HUES48 (cell line): ENCODE measurements at regions not wholly inside any gene's neighbourhood (a gene's known extent, or its start where the extent isn't known, plus 50 kb on each side); places are given as distances from the start of the nearest gene placed in this dataset.

Source experiments
- H3K27ac ChIP-seq: one replicate; pipeline ENCODE4 v1.7.0; 2013; ENCODE audit warnings: low read depth, low read length, inconsistent platforms
- H3K27me3 ChIP-seq: 2 replicates; pipeline ENCODE4 v1.6.1; 2013; ENCODE audit warnings: mild to moderate bottlenecking, low read length; ENCODE audit not compliant: control insufficient read depth, insufficient read depth
- H3K36me3 ChIP-seq: 2 replicates; pipeline ENCODE4 v1.6.1; 2013; ENCODE audit warnings: low read length; ENCODE audit not compliant: control insufficient read depth, insufficient read depth
- H3K4me1 ChIP-seq: 2 replicates; pipeline ENCODE4 v1.6.1; 2013; ENCODE audit warnings: mild to moderate bottlenecking, low read length; ENCODE audit not compliant: control insufficient read depth, insufficient read depth
- H3K4me3 ChIP-seq: 2 replicates; pipeline ENCODE4 v1.5.1; 2013; ENCODE audit warnings: mild to moderate bottlenecking, low read depth, low read length
- H3K9ac ChIP-seq: 2 replicates; pipeline ENCODE4 v1.6.1; 2013; ENCODE audit warnings: mild to moderate bottlenecking, low read depth, low read length, moderate library complexity
- H3K9me3 ChIP-seq: 2 replicates; pipeline ENCODE4 v1.6.1; 2013; ENCODE audit warnings: low read length; ENCODE audit not compliant: control insufficient read depth, insufficient read depth

GRCh38 chr7:54847921-54848320 is 88.9 kb upstream of the SEC61G start:
- Histone ChIP-seq H3K9me3 (no peaks in the 10 kb centered on the region), H3K36me3 (no peaks in the 10 kb centered on the region), H3K4me3 (no peak overlapping the region), H3K4me1 (no peaks in the 10 kb centered on the region), H3K27me3 (no peaks in the 10 kb centered on the region), H3K9ac (no peak overlapping the region), H3K27ac (no peak overlapping the region)

- H3K9me3 ChIP-seq: no peaks in the 10 kb centered on the region
- no peaks in the 10 kb centered on the region for H3K36me3 ChIP-seq
- H3K9ac ChIP-seq: no peak overlapping the region
- no peak overlapping the region for H3K27ac ChIP-seq
- no peak overlapping the region for H3K4me3 ChIP-seq
- no peaks in the 10 kb centered on the region for H3K27me3 ChIP-seq
- no peaks in the 10 kb centered on the region for H3K4me1 ChIP-seq
Observed at GRCh38 chr7:54856856-54857255, 97.8 kb upstream of the SEC61G start.

- Histone ChIP-seq H3K36me3 (no peaks in the 10 kb centered on the region), H3K4me3 (no peak overlapping the region), H3K4me1 (no peaks in the 10 kb centered on the region), H3K27me3 (no peaks in the 10 kb centered on the region), H3K9ac (no peak overlapping the region), H3K27ac (no peak overlapping the region), H3K9me3 (no peaks in the 10 kb centered on the region)
Observed at GRCh38 chr7:54857294-54857693, 98.3 kb upstream of the SEC61G start.

GRCh38 chr7:54858008-54858692 is 99.1 kb upstream of the SEC61G start:
- H3K4me1 ChIP-seq: no peaks in the 10 kb centered on the region
- no peaks in the 10 kb centered on the region for H3K27me3 ChIP-seq
- H3K9me3 ChIP-seq: no peaks in the 10 kb centered on the region
- H3K4me3 ChIP-seq: no peak overlapping the region
- H3K9ac ChIP-seq: no peak overlapping the region
- H3K36me3 ChIP-seq: no peaks in the 10 kb centered on the region
- H3K27ac ChIP-seq: no peak overlapping the region

GRCh38 chr7:54859066-54859465 is 100.1 kb upstream of the SEC61G start:
- Histone ChIP-seq H3K27ac (no peak overlapping the region), H3K4me1 (no peaks in the 10 kb centered on the region), H3K27me3 (no peaks in the 10 kb centered on the region), H3K4me3 (no peak overlapping the region), H3K9me3 (no peaks in the 10 kb centered on the region), H3K9ac (no peak overlapping the region), H3K36me3 (no peaks in the 10 kb centered on the region)

GRCh38 chr7:54859545-54859944 is 100.5 kb upstream of the SEC61G start:
- H3K27ac ChIP-seq: no peak overlapping the region
- H3K4me1 ChIP-seq: no peaks in the 10 kb centered on the region
- H3K36me3 ChIP-seq: no peaks in the 10 kb centered on the region
- H3K4me3 ChIP-seq: no peak overlapping the region
- no peaks in the 10 kb centered on the region for H3K27me3 ChIP-seq
- no peaks in the 10 kb centered on the region for H3K9me3 ChIP-seq
- no peak overlapping the region for H3K9ac ChIP-seq

GRCh38 chr7:54860003-54860775 is 101.2 kb upstream of the SEC61G start:
- Histone ChIP-seq H3K9me3 (no peaks in the 10 kb centered on the region), H3K27ac (no peak overlapping the region), H3K9ac (no peak overlapping the region), H3K36me3 (no peaks in the 10 kb centered on the region), H3K27me3 (no peaks in the 10 kb centered on the region), H3K4me1 (no peaks in the 10 kb centered on the region), H3K4me3 (no peak overlapping the region)

GRCh38 chr7:54860843-54861242 is 101.8 kb upstream of the SEC61G start:
- Histone ChIP-seq H3K9me3 (no peaks in the 10 kb centered on the region), H3K9ac (no peak overlapping the region), H3K4me1 (no peaks in the 10 kb centered on the region), H3K36me3 (no peaks in the 10 kb centered on the region), H3K4me3 (no peak overlapping the region), H3K27ac (no peak overlapping the region), H3K27me3 (no peaks in the 10 kb centered on the region)

GRCh38 chr7:54864663-54865062 is 105.7 kb upstream of the SEC61G start:
- no peaks in the 10 kb centered on the region for H3K4me1 ChIP-seq
- H3K9ac ChIP-seq: no peak overlapping the region
- no peak overlapping the region for H3K4me3 ChIP-seq
- H3K27ac ChIP-seq: no peak overlapping the region
- no peaks in the 10 kb centered on the region for H3K27me3 ChIP-seq
- H3K9me3 ChIP-seq: no peaks in the 10 kb centered on the region
- H3K36me3 ChIP-seq: no peaks in the 10 kb centered on the region

GRCh38 chr7:54869523-54869922 is 110.5 kb upstream of the SEC61G start:
- Histone ChIP-seq H3K9me3 (no peaks in the 10 kb centered on the region), H3K36me3 (no peaks in the 10 kb centered on the region), H3K4me1 (no peaks in the 10 kb centered on the region), H3K27ac (no peak overlapping the region), H3K4me3 (no peak overlapping the region), H3K27me3 (no peaks in the 10 kb centered on the region), H3K9ac (no peak overlapping the region)

- H3K27ac ChIP-seq: no peak overlapping the region
- no peaks in the 10 kb centered on the region for H3K36me3 ChIP-seq
- H3K4me1 ChIP-seq: peaks cover 4% of the 10 kb centered on the region; the same call in 1 of the 2 replicates
Observed at GRCh38 chr7:54874804-54875203, 115.8 kb upstream of the SEC61G start.

More at GRCh38 chr7:54874804-54875203, 115.8 kb upstream of the SEC61G start:
- no peaks in the 10 kb centered on the region for H3K27me3 ChIP-seq
- H3K9me3 ChIP-seq: no peaks in the 10 kb centered on the region
- no peak overlapping the region for H3K9ac ChIP-seq
- no peak overlapping the region for H3K4me3 ChIP-seq
